ENCODE measurements at regions not wholly inside any gene's neighbourhood (a gene's known extent, or its start where the extent isn't known, plus 50 kb on each side); places are given as distances from the start of the nearest gene placed in this dataset.
"Not testable (repeated sequence)": the region's sequence is repeated elsewhere in the genome, so short reads cannot be mapped to it uniquely, and the experiment has no call there.

- no CpG with 5 or more reads among the region's 8 CpGs for WGBS (ENCODE audit: extremely low coverage, insufficient coverage, insufficient read length)
- not testable (repeated sequence) for H3K18ac ChIP-seq (ENCODE audit: low read length)
These were observed 292.3 kb upstream of the TFAP2D start for GRCh38 chr6:50421041-50421440.

GRCh38 chr6:50427267-50427666, 286.1 kb upstream of the TFAP2D start:
- Histone ChIP-seq H2AK5ac (ENCODE audit: low read length) (no peak overlapping the region), H4K8ac (ENCODE audit: low read depth, low read length) (no peak overlapping the region), H3K9me3 (ENCODE audit: insufficient read depth, low read depth, low read length) (no peaks in the 10 kb centered on the region), H2BK12ac (ENCODE audit: low read length) (no peak overlapping the region), H4K12ac (ENCODE audit: low read depth, low read length) (no peak overlapping the region), H3K79me2 (ENCODE audit: control insufficient read depth, insufficient read depth, low read length, poor library complexity) (no peaks in the 10 kb centered on the region), H3K9ac (ENCODE audit: low read length) (no peak overlapping the region), H3K27ac (ENCODE audit: low read depth, low read length) (no peak overlapping the region), H3K36me3 (ENCODE audit: control insufficient read depth in 1 of 2, insufficient read depth in 2 of 2, low read length in 2 of 2) (no peaks in the 10 kb centered on the region), H2AFZ (ENCODE audit: insufficient read depth, low read length, poor library complexity) (no peak overlapping the region), H3K79me1 (ENCODE audit: low read length) (no peaks in the 10 kb centered on the region), H3K14ac (ENCODE audit: low read length) (no peak overlapping the region), H3K4me2 (ENCODE audit: low read length) (no peak overlapping the region), H3K4ac (ENCODE audit: low read depth, low read length) (no peak overlapping the region), H3K18ac (ENCODE audit: low read length) (no peak overlapping the region), H4K91ac (ENCODE audit: low read depth, low read length) (no peak overlapping the region), H3K27me3 (ENCODE audit: insufficient read depth, low read length) (no peaks in the 10 kb centered on the region), H2BK120ac (ENCODE audit: insufficient read depth, low read length, poor library complexity) (no peak overlapping the region), H3K4me3 (ENCODE audit: low read depth, low read length) (no peak overlapping the region), H2BK5ac (ENCODE audit: low read depth, low read length, poor library complexity) (no peak overlapping the region), H3K23ac (ENCODE audit: low read length) (no peak overlapping the region), H3K4me1 (ENCODE audit: control insufficient read depth in 1 of 2, insufficient read depth in 2 of 2, low read length in 2 of 2) (no peaks in the 10 kb centered on the region)
- WGBS (ENCODE audit: extremely low coverage, insufficient coverage, insufficient read length) = no CpG with 5 or more reads among the region's 4 CpGs
- no peak for DNase-seq

More at GRCh38 chr6:50421041-50421440, 292.3 kb upstream of the TFAP2D start:
- H3K9ac ChIP-seq (ENCODE audit: low read length); H3K4me1 ChIP-seq (ENCODE audit: control insufficient read depth in 1 of 2, insufficient read depth in 2 of 2, low read length in 2 of 2); H3K23ac ChIP-seq (ENCODE audit: low read length); H4K8ac ChIP-seq (ENCODE audit: low read depth, low read length); H3K9me3 ChIP-seq (ENCODE audit: insufficient read depth, low read depth, low read length); DNase-seq; H4K91ac ChIP-seq (ENCODE audit: low read depth, low read length); H3K27ac ChIP-seq (ENCODE audit: low read depth, low read length); H3K79me2 ChIP-seq (ENCODE audit: control insufficient read depth, insufficient read depth, low read length, poor library complexity); H2BK120ac ChIP-seq (ENCODE audit: insufficient read depth, low read length, poor library complexity); H4K12ac ChIP-seq (ENCODE audit: low read depth, low read length); H3K27me3 ChIP-seq (ENCODE audit: insufficient read depth, low read length); H2AK5ac ChIP-seq (ENCODE audit: low read length); H3K36me3 ChIP-seq (ENCODE audit: control insufficient read depth in 1 of 2, insufficient read depth in 2 of 2, low read length in 2 of 2); H3K14ac ChIP-seq (ENCODE audit: low read length); H3K79me1 ChIP-seq (ENCODE audit: low read length); H2BK12ac ChIP-seq (ENCODE audit: low read length); H3K4me3 ChIP-seq (ENCODE audit: low read depth, low read length); H2BK5ac ChIP-seq (ENCODE audit: low read depth, low read length, poor library complexity); H3K4me2 ChIP-seq (ENCODE audit: low read length); H2AFZ ChIP-seq (ENCODE audit: insufficient read depth, low read length, poor library complexity); H3K4ac ChIP-seq (ENCODE audit: low read depth, low read length): not testable (repeated sequence)

- Histone ChIP-seq H3K79me2 (ENCODE audit: control insufficient read depth, insufficient read depth, low read length, poor library complexity) (no peaks in the 10 kb centered on the region), H3K27me3 (ENCODE audit: insufficient read depth, low read length) (no peaks in the 10 kb centered on the region), H3K4me1 (ENCODE audit: control insufficient read depth in 1 of 2, insufficient read depth in 2 of 2, low read length in 2 of 2) (no peaks in the 10 kb centered on the region), H3K14ac (ENCODE audit: low read length) (no peak overlapping the region), H3K4ac (ENCODE audit: low read depth, low read length) (no peak overlapping the region), H3K79me1 (ENCODE audit: low read length) (no peaks in the 10 kb centered on the region), H2BK5ac (ENCODE audit: low read depth, low read length, poor library complexity) (no peak overlapping the region), H2AFZ (ENCODE audit: insufficient read depth, low read length, poor library complexity) (no peak overlapping the region), H3K9me3 (ENCODE audit: insufficient read depth, low read depth, low read length) (no peaks in the 10 kb centered on the region), H2BK120ac (ENCODE audit: insufficient read depth, low read length, poor library complexity) (no peak overlapping the region), H3K18ac (ENCODE audit: low read length) (no peak overlapping the region), H3K4me3 (ENCODE audit: low read depth, low read length) (no peak overlapping the region), H3K9ac (ENCODE audit: low read length) (no peak overlapping the region), H3K36me3 (ENCODE audit: control insufficient read depth in 1 of 2, insufficient read depth in 2 of 2, low read length in 2 of 2) (no peaks in the 10 kb centered on the region), H3K4me2 (ENCODE audit: low read length) (no peak overlapping the region), H2AK5ac (ENCODE audit: low read length) (no peak overlapping the region), H3K23ac (ENCODE audit: low read length) (no peak overlapping the region), H4K91ac (ENCODE audit: low read depth, low read length) (no peak overlapping the region), H4K8ac (ENCODE audit: low read depth, low read length) (no peak overlapping the region), H4K12ac (ENCODE audit: low read depth, low read length) (no peak overlapping the region), H2BK12ac (ENCODE audit: low read length) (no peak overlapping the region), H3K27ac (ENCODE audit: low read depth, low read length) (no peak overlapping the region)
- no CpG with 5 or more reads among the region's 1 CpG for WGBS (ENCODE audit: extremely low coverage, insufficient coverage, insufficient read length)
- DNase-seq = no peak
These were observed 275.4 kb upstream of the TFAP2D start for GRCh38 chr6:50437901-50438300.

- Histone ChIP-seq H4K12ac (ENCODE audit: low read depth, low read length) (no peak overlapping the region), H3K79me2 (ENCODE audit: control insufficient read depth, insufficient read depth, low read length, poor library complexity) (no peaks in the 10 kb centered on the region), H2AK5ac (ENCODE audit: low read length) (no peak overlapping the region), H3K9ac (ENCODE audit: low read length) (no peak overlapping the region), H3K4me1 (ENCODE audit: control insufficient read depth in 1 of 2, insufficient read depth in 2 of 2, low read length in 2 of 2) (no peaks in the 10 kb centered on the region), H3K27ac (ENCODE audit: low read depth, low read length) (no peak overlapping the region), H3K4me2 (ENCODE audit: low read length) (no peak overlapping the region), H3K9me3 (ENCODE audit: insufficient read depth, low read depth, low read length) (no peaks in the 10 kb centered on the region), H3K4me3 (ENCODE audit: low read depth, low read length) (no peak overlapping the region), H3K27me3 (ENCODE audit: insufficient read depth, low read length) (no peaks in the 10 kb centered on the region), H4K8ac (ENCODE audit: low read depth, low read length) (no peak overlapping the region), H2BK12ac (ENCODE audit: low read length) (no peak overlapping the region), H3K23ac (ENCODE audit: low read length) (no peak overlapping the region), H2BK5ac (ENCODE audit: low read depth, low read length, poor library complexity) (no peak overlapping the region), H3K4ac (ENCODE audit: low read depth, low read length) (no peak overlapping the region), H3K14ac (ENCODE audit: low read length) (no peak overlapping the region), H3K79me1 (ENCODE audit: low read length) (no peaks in the 10 kb centered on the region), H3K36me3 (ENCODE audit: control insufficient read depth in 1 of 2, insufficient read depth in 2 of 2, low read length in 2 of 2) (no peaks in the 10 kb centered on the region), H4K91ac (ENCODE audit: low read depth, low read length) (no peak overlapping the region), H2AFZ (ENCODE audit: insufficient read depth, low read length, poor library complexity) (no peak overlapping the region), H3K18ac (ENCODE audit: low read length) (no peak overlapping the region), H2BK120ac (ENCODE audit: insufficient read depth, low read length, poor library complexity) (no peak overlapping the region)
- no CpG with 5 or more reads among the region's 4 CpGs for WGBS (ENCODE audit: extremely low coverage, insufficient coverage, insufficient read length)
- DNase-seq = no peak
These were observed 270.7 kb upstream of the TFAP2D start for GRCh38 chr6:50442531-50443040.
